ENCODE measurements at regions not wholly inside any gene's neighbourhood (a gene's known extent, or its start where the extent isn't known, plus 50 kb on each side); places are given as distances from the start of the nearest gene placed in this dataset.
"Not testable (repeated sequence)": the region's sequence is repeated elsewhere in the genome, so short reads cannot be mapped to it uniquely, and the experiment has no call there.

GRCh38 chr15:25247407-25248038, 191.3 kb downstream of the UBE3A start:
- Histone ChIP-seq H3K27me3 (ENCODE audit: control insufficient read depth, insufficient read depth, low read length) (no peaks in the 10 kb centered on the region), H3K4me3 (ENCODE audit: low read depth, low read length) (no peak overlapping the region), H3K36me3 (ENCODE audit: control insufficient read depth, insufficient read depth, low read length) (no peaks in the 10 kb centered on the region)
- no peak for DNase-seq (ENCODE audit: low read depth)
- TF ChIP-seq CTCF (IDR thresholded peaks at IDR 0.05; ENCODE audit: insufficient read depth, low read length, poor library complexity, severe bottlenecking), result no peak

GRCh38 chr15:25248087-25248486, 190.7 kb downstream of the UBE3A start:
- not testable (repeated sequence) for H3K36me3 ChIP-seq (ENCODE audit: control insufficient read depth, insufficient read depth, low read length); DNase-seq (ENCODE audit: low read depth); H3K27me3 ChIP-seq (ENCODE audit: control insufficient read depth, insufficient read depth, low read length); H3K4me3 ChIP-seq (ENCODE audit: low read depth, low read length)

DNA sequence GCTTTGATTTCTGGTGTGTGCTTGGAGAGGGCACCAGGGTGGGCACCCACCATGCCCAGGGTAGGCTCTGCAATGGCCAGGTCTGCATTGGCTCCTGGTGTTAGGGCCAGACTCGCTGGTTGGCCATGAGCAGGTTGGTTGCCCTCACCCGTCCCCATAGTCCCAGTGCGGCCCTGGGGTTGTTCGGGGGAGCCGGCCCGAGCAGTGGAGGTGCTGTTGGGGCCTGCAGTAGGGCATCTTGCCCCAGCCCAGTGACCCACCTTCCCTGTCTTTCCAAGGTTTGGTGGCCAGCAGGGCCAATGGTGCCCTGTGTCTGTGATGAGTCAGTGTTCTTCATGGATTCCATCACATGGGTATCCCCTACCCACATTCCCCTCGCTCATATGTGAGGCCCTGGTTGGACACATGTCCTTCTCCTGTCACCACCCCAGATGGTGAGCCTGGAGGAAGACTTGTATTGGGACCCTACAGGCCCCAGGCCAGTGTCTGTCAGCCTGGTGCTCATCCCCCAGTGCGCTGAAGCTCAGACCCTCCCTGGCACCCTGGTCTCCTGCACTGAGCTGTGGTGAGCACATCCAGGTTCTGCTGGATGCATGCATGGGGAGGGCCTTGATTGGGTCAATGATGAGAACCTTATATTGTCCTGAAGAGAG, 190.1 kb downstream of the UBE3A start:
- no peaks in the 10 kb centered on the region for H3K36me3 ChIP-seq (ENCODE audit: control insufficient read depth, insufficient read depth, low read length)
- no peak for TF ChIP-seq CTCF (IDR thresholded peaks at IDR 0.05; ENCODE audit: insufficient read depth, low read length, poor library complexity, severe bottlenecking)

GRCh38 chr15:25249236-25250010, 189.4 kb downstream of the UBE3A start:
- no peak for DNase-seq (ENCODE audit: low read depth)
- no peak for TF ChIP-seq CTCF (IDR thresholded peaks at IDR 0.05; ENCODE audit: insufficient read depth, low read length, poor library complexity, severe bottlenecking)
- no peaks in the 10 kb centered on the region for H3K27me3 ChIP-seq (ENCODE audit: control insufficient read depth, insufficient read depth, low read length)
- no peaks in the 10 kb centered on the region for H3K36me3 ChIP-seq (ENCODE audit: control insufficient read depth, insufficient read depth, low read length)
- no peak overlapping the region for H3K4me3 ChIP-seq (ENCODE audit: low read depth, low read length)

More for the DNA sequence above, 190.1 kb downstream of the UBE3A start:
- Histone ChIP-seq H3K4me3 (ENCODE audit: low read depth, low read length) (no peak overlapping the region), H3K27me3 (ENCODE audit: control insufficient read depth, insufficient read depth, low read length) (no peaks in the 10 kb centered on the region)
- DNase-seq (ENCODE audit: low read depth), result no peak

DNA sequence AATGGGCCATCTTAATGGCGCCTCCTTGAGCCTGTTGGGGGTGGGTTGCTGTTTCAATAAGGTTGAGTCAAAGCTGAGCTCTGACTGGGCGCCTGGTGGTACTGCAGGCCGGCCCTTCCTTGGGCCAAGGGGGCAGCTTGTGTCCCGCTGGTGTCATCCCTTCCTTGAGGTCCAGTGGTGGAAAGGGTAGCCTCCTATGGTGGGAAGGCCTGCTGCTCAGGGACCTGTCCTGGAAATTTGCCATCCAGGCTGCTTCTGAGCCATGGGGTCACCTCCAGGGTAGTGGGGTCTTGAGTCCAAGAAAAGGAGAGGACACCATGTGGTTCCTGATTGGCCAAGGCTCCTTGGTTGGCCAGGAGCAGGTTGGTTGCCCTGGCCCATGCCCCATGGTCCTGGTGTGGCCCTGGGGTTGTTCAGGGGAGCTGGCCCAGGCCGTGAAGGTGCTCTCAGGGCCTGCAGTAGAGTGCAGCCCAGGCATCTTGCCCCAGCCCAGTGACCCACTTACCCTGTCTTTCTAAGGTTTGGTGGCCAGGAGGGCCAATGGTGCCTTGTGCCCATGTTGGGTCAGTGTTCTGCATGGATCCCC, 188.7 kb downstream of the UBE3A start:
- no peak for TF ChIP-seq CTCF (IDR thresholded peaks at IDR 0.05; ENCODE audit: insufficient read depth, low read length, poor library complexity, severe bottlenecking)
- Histone ChIP-seq H3K4me3 (ENCODE audit: low read depth, low read length) (no peak overlapping the region), H3K27me3 (ENCODE audit: control insufficient read depth, insufficient read depth, low read length) (no peaks in the 10 kb centered on the region), H3K36me3 (ENCODE audit: control insufficient read depth, insufficient read depth, low read length) (no peaks in the 10 kb centered on the region)
- DNase-seq (ENCODE audit: low read depth), result no peak

Data from kidney epithelial cell (primary cell).